GM21576 (cell line): ENCODE measurements at regions not wholly inside any gene's neighbourhood (a gene's known extent, or its start where the extent isn't known, plus 50 kb on each side); places are given as distances from the start of the nearest gene placed in this dataset.
"Not testable (repeated sequence)": the region's sequence is repeated elsewhere in the genome, so short reads cannot be mapped to it uniquely, and the experiment has no call there.

Source experiments
- ATAC-seq: cut with Tn5 transposase; IDR thresholded peaks from one replicate; pipeline ENCODE4 v1.9.1; 2021; ENCODE audit warnings: mild to moderate bottlenecking, moderate library complexity; ENCODE audit not compliant: unreplicated experiment

- ATAC-seq = not testable (repeated sequence)
Measured at GRCh38 chr2:111420074-111420473, 299.4 kb downstream of the BCL2L11 start.

- ATAC-seq = not testable (repeated sequence)
Measured at GRCh38 chr2:111420835-111421234, 300.1 kb downstream of the BCL2L11 start.

GRCh38 chr2:111421949-111422348 is 301.2 kb downstream of the BCL2L11 start:
- ATAC-seq = not testable (repeated sequence)

GRCh38 chr2:111422562-111422961 is 301.8 kb downstream of the BCL2L11 start:
- ATAC-seq = not testable (repeated sequence)

GRCh38 chr2:111423184-111423583 is 302.5 kb downstream of the BCL2L11 start:
- ATAC-seq = not testable (repeated sequence)

GRCh38 chr2:111424176-111424575 is 303.5 kb downstream of the BCL2L11 start:
- not testable (repeated sequence) for ATAC-seq

GRCh38 chr2:111424851-111425309 is 304.2 kb downstream of the BCL2L11 start:
- ATAC-seq = peak; percentile 54

GRCh38 chr2:111425789-111426201 is 305.1 kb downstream of the BCL2L11 start:
- peak; percentile 40 for ATAC-seq

- ATAC-seq = not testable (repeated sequence)
Measured at GRCh38 chr2:111427346-111427745, 306.6 kb downstream of the BCL2L11 start.

- not testable (repeated sequence) for ATAC-seq
Measured at GRCh38 chr2:111428915-111429314, 308.2 kb downstream of the BCL2L11 start.

GRCh38 chr2:111429353-111429752 is 308.6 kb downstream of the BCL2L11 start:
- ATAC-seq = peak; percentile 45

- ATAC-seq = peak; percentile 50
Measured at GRCh38 chr2:111430817-111431661, 310.3 kb downstream of the BCL2L11 start.

GRCh38 chr2:111432423-111432822 is 311.7 kb downstream of the BCL2L11 start:
- not testable (repeated sequence) for ATAC-seq

- not testable (repeated sequence) for ATAC-seq
Measured at GRCh38 chr2:111432916-111433499, 312.3 kb downstream of the BCL2L11 start.

GRCh38 chr2:111433892-111434607 is 313.3 kb downstream of the BCL2L11 start:
- not testable (repeated sequence) for ATAC-seq

GRCh38 chr2:111434608-111434939 is 313.9 kb downstream of the BCL2L11 start:
- ATAC-seq = not testable (repeated sequence)

- ATAC-seq = not testable (repeated sequence)
Measured at GRCh38 chr2:111435553-111436310, 315.0 kb downstream of the BCL2L11 start.

- ATAC-seq = peak; percentile 44
Measured at GRCh38 chr2:111436411-111436810, 315.7 kb downstream of the BCL2L11 start.

GRCh38 chr2:111437288-111437990 is 316.7 kb downstream of the BCL2L11 start:
- not testable (repeated sequence) for ATAC-seq

GRCh38 chr2:111438161-111438560 is 317.4 kb downstream of the BCL2L11 start:
- not testable (repeated sequence) for ATAC-seq
